ENCODE measurements at regions not wholly inside any gene's neighbourhood (a gene's known extent, or its start where the extent isn't known, plus 50 kb on each side); places are given as distances from the start of the nearest gene placed in this dataset.

GRCh38 chr6:165985806-165986299 lies 181.8 kb downstream of the TBXT start:
- no peak for DNase-seq (ENCODE audit: low read depth)

GRCh38 chr6:165985281-165985805 lies 182.3 kb downstream of the TBXT start:
- no peak for DNase-seq (ENCODE audit: low read depth)

GRCh38 chr6:165984729-165985275 lies 182.8 kb downstream of the TBXT start:
- DNase-seq (ENCODE audit: low read depth), result no peak

DNA sequence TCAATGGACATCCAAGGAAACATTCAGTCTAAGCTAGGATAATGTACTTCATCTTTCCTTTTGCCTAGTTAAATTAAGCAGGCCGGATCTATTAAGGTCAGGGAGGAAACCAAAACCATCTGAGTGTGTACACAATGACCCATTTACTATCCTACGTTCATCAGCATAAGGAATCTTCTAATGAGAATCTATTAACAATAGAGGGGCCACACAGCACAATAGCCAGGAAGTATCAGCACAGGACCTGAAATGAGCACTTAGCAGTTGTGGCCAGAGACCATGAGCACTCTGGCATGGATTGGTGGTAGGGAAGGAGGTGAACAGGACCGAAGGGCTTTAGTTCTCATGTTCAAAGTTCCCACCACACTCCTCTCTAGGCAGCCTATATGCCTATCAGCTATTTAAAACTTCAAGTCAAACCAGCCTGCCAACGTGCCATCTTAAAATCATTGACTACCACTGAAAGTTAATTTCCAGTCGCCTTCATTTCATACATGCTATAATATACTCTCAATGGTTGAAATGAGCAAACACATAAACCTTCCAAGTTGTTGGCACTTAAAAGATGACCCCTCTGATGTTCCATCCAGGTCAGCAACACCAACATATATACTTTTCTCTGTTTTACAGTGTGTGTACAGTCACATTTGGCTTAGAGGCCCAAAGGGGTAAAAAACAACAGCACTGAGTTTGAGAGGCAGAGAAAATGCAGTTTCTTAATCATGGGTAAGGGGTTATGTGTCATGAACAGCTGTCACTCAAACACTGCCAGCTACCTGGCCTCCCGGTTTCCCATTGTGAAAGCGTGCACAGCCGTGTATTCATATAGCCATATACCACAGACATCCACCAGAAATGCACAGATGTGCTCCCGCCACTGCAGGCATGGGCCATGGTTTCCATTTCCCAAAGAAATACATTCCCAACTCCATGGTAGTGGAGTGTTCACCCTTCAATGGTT lies 184.3 kb downstream of the TBXT start:
- DNase-seq (ENCODE audit: low read depth), result no peak

GRCh38 chr6:165978476-165978875 lies 189.2 kb downstream of the TBXT start:
- DNase-seq (ENCODE audit: low read depth), result no peak

DNA sequence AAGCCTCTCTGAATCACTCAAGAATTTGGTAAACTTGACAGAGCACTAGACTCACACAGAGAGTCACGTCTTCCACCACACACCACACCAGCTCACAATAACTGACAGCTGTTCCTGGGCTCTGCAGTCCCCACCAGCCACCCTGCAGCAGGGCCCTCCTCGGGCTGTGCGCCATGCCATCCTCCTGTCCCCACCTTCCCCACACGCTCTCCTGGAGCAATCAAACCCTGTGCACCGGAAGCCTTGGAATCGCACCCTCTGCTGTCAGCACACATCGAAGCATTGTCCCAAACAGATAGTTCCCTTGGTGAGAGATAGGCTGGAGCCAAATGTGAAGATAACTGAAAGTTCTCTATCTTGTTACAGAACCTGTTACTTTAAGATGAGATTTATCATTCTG lies 191.0 kb downstream of the TBXT start:
- DNase-seq (ENCODE audit: low read depth), result no peak

GRCh38 chr6:165974817-165975216 lies 192.8 kb downstream of the TBXT start:
- DNase-seq (ENCODE audit: low read depth), result no peak

DNA sequence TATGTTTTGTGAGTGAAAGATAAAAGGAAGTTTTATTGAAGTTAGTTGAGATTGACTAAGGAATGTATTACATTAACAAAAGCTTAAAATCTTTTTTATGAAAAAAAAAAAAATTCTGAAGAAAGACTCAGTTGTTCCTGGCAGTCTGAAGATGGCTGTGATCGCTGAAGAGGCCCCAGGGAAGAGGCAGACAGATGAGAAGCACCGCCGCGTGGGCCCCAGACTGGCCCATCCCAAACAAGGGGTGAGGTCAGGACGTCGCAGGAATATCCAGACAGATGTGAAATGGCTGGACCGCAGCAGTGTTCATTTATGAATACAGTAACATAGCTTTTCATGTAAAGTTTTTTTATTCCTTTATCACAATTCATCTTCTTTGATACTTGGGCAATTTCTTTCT lies 194.2 kb downstream of the TBXT start:
- no peak for DNase-seq (ENCODE audit: low read depth)

GRCh38 chr6:165972139-165972802 lies 195.4 kb downstream of the TBXT start:
- no peak for DNase-seq (ENCODE audit: low read depth)

- DNase-seq (ENCODE audit: low read depth), result no peak
Observed at GRCh38 chr6:165971202-165971601, 196.4 kb downstream of the TBXT start.

- no peak for DNase-seq (ENCODE audit: low read depth)
Observed at GRCh38 chr6:165970001-165970400, 197.7 kb downstream of the TBXT start.

DNA sequence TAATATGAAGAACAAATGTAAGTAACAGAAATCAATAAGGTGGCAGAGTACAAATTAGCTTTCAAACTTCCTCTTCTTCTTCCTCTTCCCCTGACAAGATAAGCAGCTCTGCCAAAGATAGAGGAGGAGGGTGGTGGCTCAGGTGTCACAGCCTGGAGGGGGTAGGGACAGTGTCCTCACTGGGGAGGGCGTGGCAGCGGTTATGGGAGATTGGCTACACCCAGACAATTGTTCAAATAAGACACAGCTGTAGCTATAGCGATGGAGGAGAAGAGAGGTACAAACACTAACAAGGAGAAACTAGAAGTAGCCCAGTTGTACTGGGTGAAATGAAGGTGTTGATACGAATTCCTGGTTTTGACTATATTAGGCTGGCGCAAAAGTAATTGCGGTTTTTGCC lies 198.5 kb downstream of the TBXT start:
- DNase-seq (ENCODE audit: low read depth), result no peak

DNA sequence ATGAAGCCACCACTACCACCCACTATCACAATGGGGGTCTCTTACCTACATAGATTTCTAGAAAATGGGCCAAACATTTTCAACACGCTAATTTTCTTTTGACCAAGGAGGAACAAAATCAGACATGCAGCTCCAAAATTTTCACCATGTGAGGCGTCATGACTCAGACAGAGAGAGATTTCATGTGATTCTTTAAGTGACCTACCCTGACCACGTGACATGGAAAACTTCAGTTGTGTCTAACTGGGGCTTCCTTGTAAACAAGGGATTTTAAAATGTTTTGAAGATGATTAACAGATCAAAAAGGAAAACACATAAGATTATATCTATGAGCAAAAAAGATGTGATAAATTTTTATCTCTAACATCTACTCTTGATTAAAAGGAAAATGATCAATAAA lies 199.2 kb downstream of the TBXT start:
- DNase-seq (ENCODE audit: low read depth), result no peak

GRCh38 chr6:165967810-165968407 lies 199.7 kb downstream of the TBXT start:
- no peak for DNase-seq (ENCODE audit: low read depth)

- DNase-seq (ENCODE audit: low read depth), result no peak
Observed at GRCh38 chr6:165963750-165964149, 203.9 kb downstream of the TBXT start.

DNA sequence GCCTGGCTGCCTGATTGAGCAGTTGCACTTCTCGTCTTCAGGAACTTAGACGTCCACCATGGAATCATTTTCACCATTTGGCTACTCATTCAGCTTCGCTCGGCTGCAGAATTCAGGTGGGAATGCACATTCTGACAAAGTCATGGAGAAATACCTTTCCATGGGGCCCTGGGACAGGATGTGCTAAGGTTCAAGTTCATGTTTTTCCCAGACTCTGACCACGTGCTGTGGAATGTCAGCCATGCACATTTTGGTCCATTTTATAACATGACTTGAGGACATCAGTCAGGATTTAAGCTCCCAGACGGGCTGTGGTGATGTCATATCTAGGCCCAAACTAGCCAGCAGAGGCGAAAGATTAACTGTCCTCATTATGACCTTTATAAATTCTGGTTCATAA lies 205.3 kb downstream of the TBXT start:
- no peak for DNase-seq (ENCODE audit: low read depth)

DNA sequence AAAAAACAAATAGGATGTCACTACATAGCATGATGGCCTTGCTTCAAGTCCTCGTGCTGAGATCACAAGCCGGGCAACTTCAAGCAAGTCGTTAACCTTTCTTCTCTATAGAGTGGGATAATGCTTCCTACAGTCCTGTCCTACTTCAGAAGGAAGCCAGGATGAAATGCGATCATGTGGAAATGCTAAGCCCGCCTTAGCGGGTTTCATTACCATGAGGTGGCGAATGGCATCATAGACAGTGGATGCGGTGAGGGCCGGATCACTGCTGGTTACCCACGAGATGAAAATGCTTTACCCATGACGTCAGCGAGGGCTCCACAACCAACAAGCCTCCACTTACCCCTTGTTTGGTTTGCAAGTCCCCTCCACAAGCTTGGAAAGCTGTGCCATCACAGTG lies 206.4 kb downstream of the TBXT start:
- no peak for DNase-seq (ENCODE audit: low read depth)

- no peak for DNase-seq (ENCODE audit: low read depth)
Observed at GRCh38 chr6:165960695-165961094, 207.0 kb downstream of the TBXT start.

- DNase-seq (ENCODE audit: low read depth), result no peak
Observed at GRCh38 chr6:165959627-165960026, 208.0 kb downstream of the TBXT start.

- no peak for DNase-seq (ENCODE audit: low read depth)
Observed at GRCh38 chr6:165956874-165957273, 210.8 kb downstream of the TBXT start.

DNA sequence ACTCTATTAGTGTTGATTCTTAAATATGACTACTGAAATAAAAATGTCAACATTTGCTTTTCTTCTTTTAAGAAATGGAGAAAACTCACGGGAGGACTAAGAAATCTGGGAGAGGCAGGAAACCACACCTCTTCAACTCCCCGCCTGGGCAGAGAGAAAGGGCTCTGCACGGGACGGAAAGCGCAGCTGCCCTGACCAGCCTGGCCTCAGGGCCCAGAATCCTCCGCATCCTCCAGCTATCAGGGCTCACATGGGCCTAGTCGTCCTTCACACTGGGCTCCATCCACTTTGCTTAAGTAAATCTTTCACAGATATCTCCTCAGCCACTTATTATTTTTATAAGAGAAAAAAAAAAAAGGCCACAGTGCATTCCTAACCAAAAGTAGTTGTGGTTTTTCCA lies 215.1 kb downstream of the TBXT start:
- no peak for DNase-seq (ENCODE audit: low read depth)

- DNase-seq (ENCODE audit: low read depth), result no peak
Observed at GRCh38 chr6:165950316-165950715, 217.3 kb downstream of the TBXT start.
